ENCODE measurements at regions not wholly inside any gene's neighbourhood (a gene's known extent, or its start where the extent isn't known, plus 50 kb on each side); places are given as distances from the start of the nearest gene placed in this dataset.
"Not testable (repeated sequence)": the region's sequence is repeated elsewhere in the genome, so short reads cannot be mapped to it uniquely, and the experiment has no call there.

GRCh38 chr7:55261386-55261770, 103.8 kb upstream of the LANCL2 start:
- DNase-seq: no peak
- no peaks in the 10 kb centered on the region for H3K27me3 ChIP-seq
- no peaks in the 10 kb centered on the region for H3K36me3 ChIP-seq
- H3K9me3 ChIP-seq: no peaks in the 10 kb centered on the region
- H3K4me3 ChIP-seq: no peak overlapping the region

- not testable (repeated sequence) for DNase-seq, H3K36me3 ChIP-seq, H3K4me3 ChIP-seq, H3K9me3 ChIP-seq, H3K27me3 ChIP-seq
Observed at GRCh38 chr7:55265328-55265727, 99.8 kb upstream of the LANCL2 start.

- Histone ChIP-seq H3K36me3 (no peaks in the 10 kb centered on the region), H3K9me3 (no peaks in the 10 kb centered on the region), H3K4me3 (no peak overlapping the region), H3K27me3 (no peaks in the 10 kb centered on the region)
- DNase-seq: no peak
Observed at GRCh38 chr7:55265836-55266642, 99.1 kb upstream of the LANCL2 start.

GRCh38 chr7:55271069-55271626, 94.0 kb upstream of the LANCL2 start:
- H3K9me3 ChIP-seq: no peaks in the 10 kb centered on the region
- H3K4me3 ChIP-seq: no peak overlapping the region
- DNase-seq: no peak
- no peaks in the 10 kb centered on the region for H3K27me3 ChIP-seq
- H3K36me3 ChIP-seq: no peaks in the 10 kb centered on the region

- no peaks in the 10 kb centered on the region for H3K27me3 ChIP-seq
- no peaks in the 10 kb centered on the region for H3K36me3 ChIP-seq
- DNase-seq: no peak
- no peaks in the 10 kb centered on the region for H3K9me3 ChIP-seq
- H3K4me3 ChIP-seq: no peak overlapping the region
Observed at GRCh38 chr7:55271661-55272060, 93.5 kb upstream of the LANCL2 start.

- Histone ChIP-seq H3K27me3 (no peaks in the 10 kb centered on the region), H3K9me3 (no peaks in the 10 kb centered on the region), H3K4me3 (no peak overlapping the region), H3K36me3 (no peaks in the 10 kb centered on the region)
- DNase-seq: no peak
Observed at GRCh38 chr7:55272328-55272727, 92.8 kb upstream of the LANCL2 start.

- Histone ChIP-seq H3K4me3 (no peak overlapping the region), H3K9me3 (no peaks in the 10 kb centered on the region), H3K27me3 (no peaks in the 10 kb centered on the region), H3K36me3 (no peaks in the 10 kb centered on the region)
- no peak for DNase-seq
Observed at GRCh38 chr7:55273186-55273980, 91.8 kb upstream of the LANCL2 start.

- no peaks in the 10 kb centered on the region for H3K27me3 ChIP-seq
- H3K4me3 ChIP-seq: no peak overlapping the region
- DNase-seq: no peak
- H3K36me3 ChIP-seq: no peaks in the 10 kb centered on the region
- no peaks in the 10 kb centered on the region for H3K9me3 ChIP-seq
Observed at GRCh38 chr7:55274156-55274555, 91.0 kb upstream of the LANCL2 start.

GRCh38 chr7:55275291-55276200, 89.6 kb upstream of the LANCL2 start:
- Histone ChIP-seq H3K9me3 (no peaks in the 10 kb centered on the region), H3K27me3 (no peaks in the 10 kb centered on the region), H3K36me3 (no peaks in the 10 kb centered on the region), H3K4me3 (no peak overlapping the region)
- no peak for DNase-seq

- DNase-seq: no peak
- Histone ChIP-seq H3K4me3 (no peak overlapping the region), H3K9me3 (no peaks in the 10 kb centered on the region), H3K27me3 (no peaks in the 10 kb centered on the region), H3K36me3 (no peaks in the 10 kb centered on the region)
Observed at GRCh38 chr7:55276572-55277295, 88.4 kb upstream of the LANCL2 start.

GRCh38 chr7:55277916-55278315, 87.2 kb upstream of the LANCL2 start:
- Histone ChIP-seq H3K36me3 (no peaks in the 10 kb centered on the region), H3K27me3 (no peaks in the 10 kb centered on the region), H3K4me3 (no peak overlapping the region), H3K9me3 (no peaks in the 10 kb centered on the region)
- no peak for DNase-seq

- DNase-seq: no peak
- Histone ChIP-seq H3K4me3 (no peak overlapping the region), H3K36me3 (no peaks in the 10 kb centered on the region), H3K27me3 (no peaks in the 10 kb centered on the region), H3K9me3 (no peaks in the 10 kb centered on the region)
Observed at GRCh38 chr7:55278321-55278720, 86.8 kb upstream of the LANCL2 start.

- H3K27me3 ChIP-seq: no peaks in the 10 kb centered on the region
- no peaks in the 10 kb centered on the region for H3K36me3 ChIP-seq
- no peak overlapping the region for H3K4me3 ChIP-seq
- no peak for DNase-seq
- no peaks in the 10 kb centered on the region for H3K9me3 ChIP-seq
Observed at GRCh38 chr7:55279080-55279845, 85.9 kb upstream of the LANCL2 start.

GRCh38 chr7:55280031-55280454, 85.1 kb upstream of the LANCL2 start:
- Histone ChIP-seq H3K9me3 (no peaks in the 10 kb centered on the region), H3K36me3 (no peaks in the 10 kb centered on the region), H3K27me3 (no peaks in the 10 kb centered on the region), H3K4me3 (no peak overlapping the region)
- peak; percentile 32 for DNase-seq

GRCh38 chr7:55285665-55286064, 79.5 kb upstream of the LANCL2 start:
- Histone ChIP-seq H3K27me3 (peaks cover 8% of the 10 kb centered on the region), H3K9me3 (no peaks in the 10 kb centered on the region), H3K4me3 (no peak overlapping the region), H3K36me3 (no peaks in the 10 kb centered on the region)
- DNase-seq: no peak

Measured in MG63 (cell line).